ENCODE measurements at regions not wholly inside any gene's neighbourhood (a gene's known extent, or its start where the extent isn't known, plus 50 kb on each side); places are given as distances from the start of the nearest gene placed in this dataset.
"Not testable (repeated sequence)": the region's sequence is repeated elsewhere in the genome, so short reads cannot be mapped to it uniquely, and the experiment has no call there.

GRCh38 chr12:25686351-25686750, 133.3 kb upstream of the LMNTD1 start:
- no peak for DNase-seq

- no peak for DNase-seq
Measured at GRCh38 chr12:25687226-25687625, 134.1 kb upstream of the LMNTD1 start.

GRCh38 chr12:25688851-25689250, 135.8 kb upstream of the LMNTD1 start:
- not testable (repeated sequence) for DNase-seq

GRCh38 chr12:25689996-25690501, 137.0 kb upstream of the LMNTD1 start:
- peak; percentile 65 for DNase-seq

- no peak for DNase-seq
Measured at GRCh38 chr12:25690996-25691864, 138.1 kb upstream of the LMNTD1 start.

- DNase-seq, result no peak
Measured at GRCh38 chr12:25691865-25692114, 138.7 kb upstream of the LMNTD1 start.

- DNase-seq, result no peak
Measured at GRCh38 chr12:25692115-25693035, 139.3 kb upstream of the LMNTD1 start.

GRCh38 chr12:25694072-25694471, 141.0 kb upstream of the LMNTD1 start:
- no peak for DNase-seq

GRCh38 chr12:25695574-25695973, 142.5 kb upstream of the LMNTD1 start:
- DNase-seq, result no peak

GRCh38 chr12:25698772-25699171, 145.7 kb upstream of the LMNTD1 start:
- DNase-seq, result no peak

GRCh38 chr12:25699454-25699853, 146.4 kb upstream of the LMNTD1 start:
- DNase-seq, result no peak

- no peak for DNase-seq
Measured at GRCh38 chr12:25701290-25701689, 148.2 kb upstream of the LMNTD1 start.

GRCh38 chr12:25702553-25702952, 149.5 kb upstream of the LMNTD1 start:
- no peak for DNase-seq

- DNase-seq, result no peak
Measured at GRCh38 chr12:25705261-25705660, 152.2 kb upstream of the LMNTD1 start.

- DNase-seq, result not testable (repeated sequence)
Measured at GRCh38 chr12:25706646-25707045, 153.6 kb upstream of the LMNTD1 start.

GRCh38 chr12:25707056-25707455, 154.0 kb upstream of the LMNTD1 start:
- DNase-seq, result no peak

- DNase-seq, result no peak
Measured at GRCh38 chr12:25708661-25709060, 155.6 kb upstream of the LMNTD1 start.

GRCh38 chr12:25710128-25710527, 157.0 kb upstream of the LMNTD1 start:
- DNase-seq, result no peak

- not testable (repeated sequence) for DNase-seq
Measured at GRCh38 chr12:25710938-25711605, 158.0 kb upstream of the LMNTD1 start.

- DNase-seq, result no peak
Measured at GRCh38 chr12:25712169-25712568, 159.1 kb upstream of the LMNTD1 start.

GRCh38 chr12:25713264-25713663, 160.2 kb upstream of the LMNTD1 start:
- DNase-seq, result no peak

- DNase-seq, result no peak
Measured at GRCh38 chr12:25714198-25714984, 161.3 kb upstream of the LMNTD1 start.
